ENCODE measurements at regions not wholly inside any gene's neighbourhood (a gene's known extent, or its start where the extent isn't known, plus 50 kb on each side); places are given as distances from the start of the nearest gene placed in this dataset.
A peak's percentile ranks its signal among the peaks of the same experiment; 100 is the strongest.

DNA sequence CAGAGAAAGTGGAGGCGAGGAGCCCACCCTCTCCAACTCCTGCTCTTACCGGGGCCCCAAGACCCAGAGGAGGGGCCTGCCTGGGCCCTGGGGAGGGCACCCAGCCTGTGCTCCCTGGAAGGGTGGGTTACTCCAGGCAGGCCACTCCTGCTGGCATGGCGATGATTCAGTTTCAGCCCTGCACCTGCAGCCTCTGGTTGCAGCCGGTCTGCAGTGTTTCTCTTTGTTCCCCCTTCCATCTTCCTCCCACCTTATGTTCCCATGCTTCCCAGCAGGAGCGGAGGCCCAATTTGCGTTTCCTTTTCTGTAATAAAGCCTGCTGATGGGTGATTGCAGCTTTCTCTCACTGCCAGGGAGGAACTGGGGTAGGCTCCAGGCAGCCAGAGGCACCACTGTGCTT lies 53.2 kb upstream of the FAM20C start:
- H3K4me1 Mint-ChIP-seq = peaks cover 31% of the 10 kb centered on the region
- Histone ChIP-seq H3K9ac (ENCODE audit: insufficient read depth, low read length, poor library complexity, severe bottlenecking) (no peak overlapping the region), H3K79me2 (ENCODE audit: insufficient read depth, low read length) (no peaks in the 10 kb centered on the region), H3K27me3 (ENCODE audit: control insufficient read depth in 2 of 2, insufficient read depth in 2 of 2, low read length in 2 of 2) (no peaks in the 10 kb centered on the region), H3K4me3 (replicated peaks in 1 of 3; ENCODE audit: low read depth in 2 of 3, low read length in 3 of 3) (no peak overlapping the region), H3K36me3 (replicated peaks in 1 of 2; ENCODE audit: control insufficient read depth in 1 of 2, insufficient read depth in 2 of 2, low read length in 2 of 2) (no peaks in the 10 kb centered on the region), H4K20me1 (ENCODE audit: insufficient read depth, low read length) (no peaks in the 10 kb centered on the region), H2AFZ (ENCODE audit: insufficient read depth, low read depth, low read length, poor library complexity, severe bottlenecking) (no peak overlapping the region), H3K27ac (ENCODE audit: low read depth in 1 of 2, low read length in 2 of 2) (no peak overlapping the region), H3K4me1 (ENCODE audit: control insufficient read depth in 1 of 2, insufficient read depth in 2 of 2, low read length in 2 of 2) (peaks cover 23 to 30% of the 10 kb centered on the region in 2 donors), H3K4me2 (replicated peaks; ENCODE audit: extremely low read depth, low read length, poor library complexity, severe bottlenecking) (no peak overlapping the region), H3K9me3 (replicated peaks in 1 of 2; ENCODE audit: control insufficient read depth in 1 of 2, insufficient read depth in 1 of 2, low read length in 2 of 2) (no peaks in the 10 kb centered on the region)
- TF ChIP-seq, protein P1, sequence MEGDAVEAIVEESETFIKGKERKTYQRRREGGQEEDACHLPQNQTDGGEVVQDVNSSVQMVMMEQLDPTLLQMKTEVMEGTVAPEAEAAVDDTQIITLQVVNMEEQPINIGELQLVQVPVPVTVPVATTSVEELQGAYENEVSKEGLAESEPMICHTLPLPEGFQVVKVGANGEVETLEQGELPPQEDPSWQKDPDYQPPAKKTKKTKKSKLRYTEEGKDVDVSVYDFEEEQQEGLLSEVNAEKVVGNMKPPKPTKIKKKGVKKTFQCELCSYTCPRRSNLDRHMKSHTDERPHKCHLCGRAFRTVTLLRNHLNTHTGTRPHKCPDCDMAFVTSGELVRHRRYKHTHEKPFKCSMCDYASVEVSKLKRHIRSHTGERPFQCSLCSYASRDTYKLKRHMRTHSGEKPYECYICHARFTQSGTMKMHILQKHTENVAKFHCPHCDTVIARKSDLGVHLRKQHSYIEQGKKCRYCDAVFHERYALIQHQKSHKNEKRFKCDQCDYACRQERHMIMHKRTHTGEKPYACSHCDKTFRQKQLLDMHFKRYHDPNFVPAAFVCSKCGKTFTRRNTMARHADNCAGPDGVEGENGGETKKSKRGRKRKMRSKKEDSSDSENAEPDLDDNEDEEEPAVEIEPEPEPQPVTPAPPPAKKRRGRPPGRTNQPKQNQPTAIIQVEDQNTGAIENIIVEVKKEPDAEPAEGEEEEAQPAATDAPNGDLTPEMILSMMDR (IDR thresholded peaks at IDR 0.05) = no peak
- H3K36me3 Mint-ChIP-seq = no peaks in the 10 kb centered on the region
- H3K27ac Mint-ChIP-seq = peak overlapping the region in 1 of 7 donors; percentile 82
- no peak for DNase-seq
- intact Hi-C loops (cut with micrococcal nuclease) = no loop called here
- peaks cover 2 to 9% (median 5%) of the 10 kb centered on the region in 3 donors for H3K27me3 Mint-ChIP-seq (ENCODE audit: low read depth in 3 of 3)
- peaks cover 0 to 2% (median 0%) of the 10 kb centered on the region in 7 donors for H3K9me3 Mint-ChIP-seq
- H3K4me3 Mint-ChIP-seq = no peak overlapping the region
- WGBS (ENCODE audit: insufficient coverage) = 49% methylated on average over 3 of the region's 6 CpGs

DNA sequence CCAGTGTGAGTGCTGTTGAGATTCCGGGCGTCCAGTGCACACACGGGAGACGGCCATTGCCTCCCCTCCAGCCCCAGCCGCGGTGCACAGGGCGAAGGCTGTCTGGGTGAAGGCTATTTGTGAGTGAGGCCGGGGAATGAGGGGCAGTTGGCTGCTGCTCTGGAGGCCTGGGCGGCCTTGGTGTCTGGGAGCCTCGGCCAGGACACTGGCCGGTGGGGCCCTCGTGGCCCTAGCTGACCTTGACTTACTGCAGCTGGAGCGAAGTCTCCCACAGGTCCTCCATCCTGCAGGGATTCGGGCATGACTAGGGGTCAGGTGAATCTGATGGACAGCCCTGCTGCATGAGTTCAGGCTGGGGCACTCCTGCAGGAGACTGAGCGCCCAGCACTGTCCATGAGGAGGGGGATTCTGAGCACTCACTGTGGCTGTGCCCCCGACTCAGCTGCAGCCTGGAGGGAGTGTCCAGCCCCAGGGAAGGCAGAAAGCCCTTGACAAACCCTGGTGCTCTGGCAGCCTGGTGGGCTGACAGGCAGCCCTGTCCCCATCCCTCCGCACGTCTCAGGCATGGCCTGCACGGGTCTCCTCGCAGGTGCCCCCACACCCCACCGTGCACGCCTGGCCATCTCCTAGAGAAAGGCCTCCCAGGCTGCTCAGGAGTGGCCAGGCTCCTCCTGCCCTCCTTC lies 52.7 kb upstream of the FAM20C start:
- Histone ChIP-seq H3K27ac (ENCODE audit: low read depth in 1 of 2, low read length in 2 of 2) (no peak overlapping the region), H2AFZ (ENCODE audit: insufficient read depth, low read depth, low read length, poor library complexity, severe bottlenecking) (no peak overlapping the region), H3K4me1 (ENCODE audit: control insufficient read depth in 1 of 2, insufficient read depth in 2 of 2, low read length in 2 of 2) (peaks cover 29 to 36% of the 10 kb centered on the region in 2 donors), H3K9ac (ENCODE audit: insufficient read depth, low read length, poor library complexity, severe bottlenecking) (no peak overlapping the region), H3K4me3 (replicated peaks in 1 of 3; ENCODE audit: low read depth in 2 of 3, low read length in 3 of 3) (no peak overlapping the region), H3K27me3 (ENCODE audit: control insufficient read depth in 2 of 2, insufficient read depth in 2 of 2, low read length in 2 of 2) (no peaks in the 10 kb centered on the region), H4K20me1 (ENCODE audit: insufficient read depth, low read length) (no peaks in the 10 kb centered on the region), H3K36me3 (replicated peaks in 1 of 2; ENCODE audit: control insufficient read depth in 1 of 2, insufficient read depth in 2 of 2, low read length in 2 of 2) (no peaks in the 10 kb centered on the region), H3K79me2 (ENCODE audit: insufficient read depth, low read length) (no peaks in the 10 kb centered on the region), H3K4me2 (replicated peaks; ENCODE audit: extremely low read depth, low read length, poor library complexity, severe bottlenecking) (no peak overlapping the region), H3K9me3 (replicated peaks in 1 of 2; ENCODE audit: control insufficient read depth in 1 of 2, insufficient read depth in 1 of 2, low read length in 2 of 2) (no peaks in the 10 kb centered on the region)
- no peak overlapping the region for H3K27ac Mint-ChIP-seq
- peaks cover 35% of the 10 kb centered on the region for H3K4me1 Mint-ChIP-seq
- 96% methylated on average over 19 of the region's 22 CpGs for WGBS (ENCODE audit: insufficient coverage)
- H3K27me3 Mint-ChIP-seq (ENCODE audit: low read depth in 3 of 3) = peaks cover 2 to 6% (median 4%) of the 10 kb centered on the region in 3 donors
- H3K36me3 Mint-ChIP-seq = no peaks in the 10 kb centered on the region
- DNase-seq = no peak
- TF ChIP-seq, protein P1 (IDR thresholded peaks at IDR 0.05) = no peak
- H3K9me3 Mint-ChIP-seq = peaks cover 0 to 2% (median 0%) of the 10 kb centered on the region in 7 donors
- no peak overlapping the region for H3K4me3 Mint-ChIP-seq
- intact Hi-C loops (cut with micrococcal nuclease) = no loop called here

Data from CD14-positive monocyte (primary cell).